ENCODE measurements at regions not wholly inside any gene's neighbourhood (a gene's known extent, or its start where the extent isn't known, plus 50 kb on each side); places are given as distances from the start of the nearest gene placed in this dataset.

DNA sequence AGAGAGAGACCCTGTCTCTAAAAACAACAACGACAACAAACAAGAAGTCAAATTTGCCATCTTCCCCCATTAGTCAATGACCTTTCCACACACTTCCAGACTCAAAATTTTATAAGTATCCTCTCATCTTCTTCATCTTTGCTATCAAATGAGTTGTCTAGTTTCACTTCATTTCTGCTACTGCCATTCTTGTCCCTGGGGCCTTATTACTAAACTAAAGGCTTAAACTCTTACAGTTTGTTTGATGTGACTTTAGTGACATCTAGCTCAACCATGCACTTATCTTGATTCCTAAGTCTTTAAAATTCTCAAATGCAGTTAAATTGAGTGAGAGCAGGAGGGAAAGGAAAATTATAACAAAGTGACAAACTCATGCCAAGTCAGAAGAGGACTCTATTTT lies 271.8 kb upstream of the GK2 start (continued):
- no peak for TF ChIP-seq AR (CRISPR knock-in tag; IDR thresholded peaks at IDR 0.05)
- TF ChIP-seq ZNF219 (CRISPR knock-in tag; IDR thresholded peaks at IDR 0.05; ENCODE audit: borderline replicate concordance) = no peak
- TF ChIP-seq CDX4 (CRISPR knock-in tag; IDR thresholded peaks at IDR 0.05; ENCODE audit: borderline replicate concordance) = no peak
- TF ChIP-seq NR2C2 (CRISPR knock-in tag; IDR thresholded peaks at IDR 0.05) = no peak
- TF ChIP-seq, protein P1, sequence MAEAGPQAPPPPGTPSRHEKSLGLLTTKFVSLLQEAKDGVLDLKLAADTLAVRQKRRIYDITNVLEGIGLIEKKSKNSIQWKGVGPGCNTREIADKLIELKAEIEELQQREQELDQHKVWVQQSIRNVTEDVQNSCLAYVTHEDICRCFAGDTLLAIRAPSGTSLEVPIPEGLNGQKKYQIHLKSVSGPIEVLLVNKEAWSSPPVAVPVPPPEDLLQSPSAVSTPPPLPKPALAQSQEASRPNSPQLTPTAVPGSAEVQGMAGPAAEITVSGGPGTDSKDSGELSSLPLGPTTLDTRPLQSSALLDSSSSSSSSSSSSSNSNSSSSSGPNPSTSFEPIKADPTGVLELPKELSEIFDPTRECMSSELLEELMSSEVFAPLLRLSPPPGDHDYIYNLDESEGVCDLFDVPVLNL (CRISPR knock-in tag; IDR thresholded peaks at IDR 0.05; ENCODE audit: borderline replicate concordance, low read depth) = no peak
- no peak for TF ChIP-seq RELA (CRISPR knock-in tag; IDR thresholded peaks at IDR 0.05; ENCODE audit: borderline replicate concordance)
- TF ChIP-seq, protein P2, sequence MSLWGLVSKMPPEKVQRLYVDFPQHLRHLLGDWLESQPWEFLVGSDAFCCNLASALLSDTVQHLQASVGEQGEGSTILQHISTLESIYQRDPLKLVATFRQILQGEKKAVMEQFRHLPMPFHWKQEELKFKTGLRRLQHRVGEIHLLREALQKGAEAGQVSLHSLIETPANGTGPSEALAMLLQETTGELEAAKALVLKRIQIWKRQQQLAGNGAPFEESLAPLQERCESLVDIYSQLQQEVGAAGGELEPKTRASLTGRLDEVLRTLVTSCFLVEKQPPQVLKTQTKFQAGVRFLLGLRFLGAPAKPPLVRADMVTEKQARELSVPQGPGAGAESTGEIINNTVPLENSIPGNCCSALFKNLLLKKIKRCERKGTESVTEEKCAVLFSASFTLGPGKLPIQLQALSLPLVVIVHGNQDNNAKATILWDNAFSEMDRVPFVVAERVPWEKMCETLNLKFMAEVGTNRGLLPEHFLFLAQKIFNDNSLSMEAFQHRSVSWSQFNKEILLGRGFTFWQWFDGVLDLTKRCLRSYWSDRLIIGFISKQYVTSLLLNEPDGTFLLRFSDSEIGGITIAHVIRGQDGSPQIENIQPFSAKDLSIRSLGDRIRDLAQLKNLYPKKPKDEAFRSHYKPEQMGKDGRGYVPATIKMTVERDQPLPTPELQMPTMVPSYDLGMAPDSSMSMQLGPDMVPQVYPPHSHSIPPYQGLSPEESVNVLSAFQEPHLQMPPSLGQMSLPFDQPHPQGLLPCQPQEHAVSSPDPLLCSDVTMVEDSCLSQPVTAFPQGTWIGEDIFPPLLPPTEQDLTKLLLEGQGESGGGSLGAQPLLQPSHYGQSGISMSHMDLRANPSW (CRISPR knock-in tag; conservative IDR thresholded peaks at IDR 0.05; ENCODE audit: low read depth) = no peak
- no peak for TF ChIP-seq ELF4 (CRISPR knock-in tag; IDR thresholded peaks at IDR 0.05; ENCODE audit: low read depth)
- no peak for TF ChIP-seq CREM (CRISPR knock-in tag; IDR thresholded peaks at IDR 0.05)
- no peak for TF ChIP-seq SOX15 (CRISPR knock-in tag; IDR thresholded peaks at IDR 0.05)
- no peak for TF ChIP-seq TEAD4 (CRISPR knock-in tag; IDR thresholded peaks at IDR 0.05)
- no peak for TF ChIP-seq FOXP1 (CRISPR knock-in tag; IDR thresholded peaks at IDR 0.05; ENCODE audit: borderline replicate concordance)
- no peak for TF ChIP-seq ZNF281 (CRISPR knock-in tag; IDR thresholded peaks at IDR 0.05)
- no peak for TF ChIP-seq ZNF317 (CRISPR knock-in tag; IDR thresholded peaks at IDR 0.05; ENCODE audit: borderline replicate concordance, low read depth)
- no peak for TF ChIP-seq JUN (CRISPR knock-in tag; IDR thresholded peaks at IDR 0.05)

DNA sequence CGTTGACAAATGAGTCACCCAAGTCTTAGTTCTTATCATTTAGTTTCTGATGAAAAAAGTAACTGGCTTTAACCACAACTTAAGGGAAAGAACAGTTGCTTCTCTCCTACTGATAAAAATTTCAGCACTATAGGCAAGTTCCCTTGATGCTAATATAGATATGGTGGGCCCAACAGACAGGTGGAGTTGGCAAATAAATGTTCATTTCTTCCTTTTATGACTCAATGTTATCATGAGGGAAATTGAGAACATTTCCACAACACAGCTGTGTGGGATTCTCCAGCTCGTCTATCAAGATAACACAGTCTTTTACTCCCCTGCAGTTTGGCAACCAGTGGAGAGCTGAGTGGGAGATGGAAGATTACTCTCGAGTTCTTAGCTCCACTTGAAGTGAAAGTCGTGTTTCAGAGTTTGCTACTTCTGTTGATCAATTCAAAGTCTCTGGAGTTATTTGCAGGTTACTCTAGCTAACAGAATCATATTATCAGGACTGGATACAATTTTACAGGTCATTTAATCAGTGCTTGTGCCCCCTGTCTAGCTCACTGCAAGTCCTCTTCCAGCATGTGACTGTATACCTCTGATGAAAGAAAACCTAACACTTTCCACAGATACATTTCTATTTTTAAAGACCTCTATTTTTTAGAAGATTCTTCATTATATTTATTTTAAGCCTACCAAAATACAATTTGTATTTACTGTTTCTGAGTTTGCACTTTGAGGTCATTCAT lies 270.6 kb upstream of the GK2 start:
- CTCF ChIA-PET = no interaction called here
- H3K27ac Mint-ChIP-seq = no peak overlapping the region
- H3K4me3 Mint-ChIP-seq = no peak overlapping the region
- no peaks in the 10 kb centered on the region for H3K36me3 Mint-ChIP-seq
- ATAC-seq (no peak), DNase-seq (ENCODE audit: low spot score) (no peak)
- peaks cover 4% of the 10 kb centered on the region; the same call in 1 of the 2 replicates for H3K9me3 Mint-ChIP-seq
- H3K27me3 Mint-ChIP-seq (ENCODE audit: low read depth) = no peaks in the 10 kb centered on the region
- POLR2A ChIA-PET = no interaction called here
- peaks cover 9% of the 10 kb centered on the region for H3K4me1 Mint-ChIP-seq
- no peak for TF ChIP-seq ZNF396 (CRISPR knock-in tag; IDR thresholded peaks at IDR 0.05; ENCODE audit: borderline replicate concordance)
- TF ChIP-seq, protein P3, sequence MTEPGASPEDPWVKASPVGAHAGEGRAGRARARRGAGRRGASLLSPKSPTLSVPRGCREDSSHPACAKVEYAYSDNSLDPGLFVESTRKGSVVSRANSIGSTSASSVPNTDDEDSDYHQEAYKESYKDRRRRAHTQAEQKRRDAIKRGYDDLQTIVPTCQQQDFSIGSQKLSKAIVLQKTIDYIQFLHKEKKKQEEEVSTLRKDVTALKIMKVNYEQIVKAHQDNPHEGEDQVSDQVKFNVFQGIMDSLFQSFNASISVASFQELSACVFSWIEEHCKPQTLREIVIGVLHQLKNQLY (CRISPR knock-in tag; IDR thresholded peaks at IDR 0.05) = no peak
- TF ChIP-seq ATF2 (CRISPR knock-in tag; IDR thresholded peaks at IDR 0.05; ENCODE audit: borderline replicate concordance, low read depth) = no peak
- no peak for TF ChIP-seq TCF7 (CRISPR knock-in tag; IDR thresholded peaks at IDR 0.05; ENCODE audit: low read depth)
- no peak for TF ChIP-seq ZSCAN18 (CRISPR knock-in tag; IDR thresholded peaks at IDR 0.05)
